ENCODE measurements at regions not wholly inside any gene's neighbourhood (a gene's known extent, or its start where the extent isn't known, plus 50 kb on each side); places are given as distances from the start of the nearest gene placed in this dataset.

DNA sequence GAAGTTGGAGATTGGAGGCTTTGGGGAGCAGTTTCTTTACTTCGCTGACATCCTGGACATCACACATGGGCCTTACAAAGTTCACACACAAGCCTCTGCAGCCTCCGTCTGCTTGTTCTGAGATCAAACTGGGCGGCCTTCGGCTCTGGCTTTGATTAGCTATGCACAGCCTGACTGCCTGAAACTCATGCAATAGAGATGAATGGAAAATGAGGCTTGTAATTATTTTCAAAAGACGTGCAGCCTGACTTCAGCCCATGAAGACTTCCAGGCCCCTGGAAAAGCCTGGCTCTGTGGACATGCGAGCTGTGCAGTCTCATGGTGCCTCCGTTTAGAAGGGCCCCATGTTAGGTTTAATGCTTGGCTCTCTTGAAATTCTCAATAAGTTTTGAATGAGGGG is 480.5 kb upstream of the SULF2 start:
- Histone ChIP-seq H3K9me3 (no peaks in the 10 kb centered on the region), H3K4me3 (no peak overlapping the region), H3K4me1 (ENCODE audit: low read depth) (no peaks in the 10 kb centered on the region), H3K36me3 (ENCODE audit: low read depth) (no peaks in the 10 kb centered on the region)
- intact Hi-C loops (cut with DNase I, micrococcal nuclease): no loop called here
- TF ChIP-seq, protein P1, sequence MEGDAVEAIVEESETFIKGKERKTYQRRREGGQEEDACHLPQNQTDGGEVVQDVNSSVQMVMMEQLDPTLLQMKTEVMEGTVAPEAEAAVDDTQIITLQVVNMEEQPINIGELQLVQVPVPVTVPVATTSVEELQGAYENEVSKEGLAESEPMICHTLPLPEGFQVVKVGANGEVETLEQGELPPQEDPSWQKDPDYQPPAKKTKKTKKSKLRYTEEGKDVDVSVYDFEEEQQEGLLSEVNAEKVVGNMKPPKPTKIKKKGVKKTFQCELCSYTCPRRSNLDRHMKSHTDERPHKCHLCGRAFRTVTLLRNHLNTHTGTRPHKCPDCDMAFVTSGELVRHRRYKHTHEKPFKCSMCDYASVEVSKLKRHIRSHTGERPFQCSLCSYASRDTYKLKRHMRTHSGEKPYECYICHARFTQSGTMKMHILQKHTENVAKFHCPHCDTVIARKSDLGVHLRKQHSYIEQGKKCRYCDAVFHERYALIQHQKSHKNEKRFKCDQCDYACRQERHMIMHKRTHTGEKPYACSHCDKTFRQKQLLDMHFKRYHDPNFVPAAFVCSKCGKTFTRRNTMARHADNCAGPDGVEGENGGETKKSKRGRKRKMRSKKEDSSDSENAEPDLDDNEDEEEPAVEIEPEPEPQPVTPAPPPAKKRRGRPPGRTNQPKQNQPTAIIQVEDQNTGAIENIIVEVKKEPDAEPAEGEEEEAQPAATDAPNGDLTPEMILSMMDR (IDR thresholded peaks at IDR 0.05): no peak
- ATAC-seq (no peak), DNase-seq (no peak)

DNA sequence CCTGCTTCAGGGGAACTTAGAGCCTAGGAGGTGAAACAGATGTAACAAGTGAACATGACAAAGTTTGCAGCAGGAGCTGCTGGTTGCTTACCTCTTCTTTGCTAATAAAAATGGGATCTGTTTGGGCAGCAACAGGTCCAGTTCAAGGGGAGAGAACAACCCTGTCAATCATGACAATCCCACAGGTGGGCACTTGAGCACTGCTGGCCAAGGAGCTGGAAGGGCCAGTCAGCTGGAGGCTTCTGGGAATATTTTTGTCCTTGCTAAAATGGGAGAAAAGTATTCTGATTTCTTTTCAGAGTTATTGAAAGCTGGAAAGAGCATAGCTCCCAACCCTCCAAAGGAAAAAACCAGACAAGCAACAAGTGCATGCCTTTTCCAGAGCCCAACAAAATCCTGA is 477.7 kb upstream of the SULF2 start:
- intact Hi-C loops (cut with DNase I, micrococcal nuclease): no loop called here
- DNase-seq (no peak), ATAC-seq (no peak)
- H3K36me3 ChIP-seq (ENCODE audit: low read depth): no peaks in the 10 kb centered on the region
- no peaks in the 10 kb centered on the region for H3K4me1 ChIP-seq (ENCODE audit: low read depth)
- TF ChIP-seq, protein P1 (IDR thresholded peaks at IDR 0.05): no peak
- H3K9me3 ChIP-seq: no peaks in the 10 kb centered on the region
- H3K4me3 ChIP-seq: no peak overlapping the region

DNA sequence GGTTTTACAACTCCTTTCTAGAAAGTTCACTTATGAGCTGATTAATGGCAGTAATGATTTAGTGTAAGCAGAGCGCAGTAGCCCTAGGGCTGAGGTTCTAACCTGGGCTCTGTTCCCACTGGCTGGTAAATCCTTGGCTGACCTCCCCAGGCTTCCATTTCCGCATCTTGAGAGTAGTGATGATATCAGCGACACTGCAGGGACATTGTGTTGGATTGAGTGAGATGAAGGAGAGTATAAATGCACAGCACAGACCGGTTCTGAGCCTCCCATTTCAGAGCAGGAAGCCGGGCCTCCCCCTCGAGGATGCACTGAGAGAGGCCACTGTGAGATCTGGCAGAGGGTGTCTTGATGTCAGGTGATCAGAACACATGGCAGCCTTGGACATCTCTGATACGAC is 477.2 kb upstream of the SULF2 start:
- ATAC-seq (no peak), DNase-seq (no peak)
- H3K4me3 ChIP-seq: no peak overlapping the region
- H3K4me1 ChIP-seq (ENCODE audit: low read depth): no peaks in the 10 kb centered on the region
- H3K36me3 ChIP-seq (ENCODE audit: low read depth): no peaks in the 10 kb centered on the region
- no peaks in the 10 kb centered on the region for H3K9me3 ChIP-seq
- TF ChIP-seq, protein P1 (IDR thresholded peaks at IDR 0.05): no peak
- intact Hi-C loops (cut with DNase I, micrococcal nuclease): no loop called here

DNA sequence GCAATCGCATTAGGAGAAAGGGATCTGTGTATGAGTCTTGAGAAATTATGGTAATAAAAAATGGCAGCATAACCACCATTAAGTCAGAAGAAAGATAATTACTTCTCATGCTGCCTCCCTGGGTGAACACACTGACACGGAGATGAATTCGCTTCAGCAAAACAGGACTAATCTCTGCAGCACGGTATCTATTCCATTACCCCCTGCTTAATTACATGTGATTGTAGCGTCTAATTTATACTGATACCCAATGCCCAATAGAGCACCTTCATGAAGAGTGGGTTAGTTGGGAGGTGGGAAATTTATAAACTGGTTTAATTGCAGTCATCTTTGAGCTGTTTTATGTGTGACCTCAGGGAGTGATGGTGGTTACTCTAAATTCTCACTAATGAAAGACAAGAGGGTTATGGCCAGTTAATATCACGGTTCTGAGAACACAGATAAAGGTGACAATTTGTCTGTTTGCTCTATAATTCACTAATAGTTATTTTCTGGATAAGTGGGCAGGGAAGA is 476.2 kb upstream of the SULF2 start:
- TF ChIP-seq, protein P1 (IDR thresholded peaks at IDR 0.05): no peak
- Histone ChIP-seq H3K36me3 (ENCODE audit: low read depth) (no peaks in the 10 kb centered on the region), H3K4me3 (no peak overlapping the region), H3K9me3 (no peaks in the 10 kb centered on the region), H3K4me1 (ENCODE audit: low read depth) (no peaks in the 10 kb centered on the region)
- no peak for DNase-seq
- intact Hi-C loops (cut with DNase I, micrococcal nuclease): no loop called here
- ATAC-seq: no peak

DNA sequence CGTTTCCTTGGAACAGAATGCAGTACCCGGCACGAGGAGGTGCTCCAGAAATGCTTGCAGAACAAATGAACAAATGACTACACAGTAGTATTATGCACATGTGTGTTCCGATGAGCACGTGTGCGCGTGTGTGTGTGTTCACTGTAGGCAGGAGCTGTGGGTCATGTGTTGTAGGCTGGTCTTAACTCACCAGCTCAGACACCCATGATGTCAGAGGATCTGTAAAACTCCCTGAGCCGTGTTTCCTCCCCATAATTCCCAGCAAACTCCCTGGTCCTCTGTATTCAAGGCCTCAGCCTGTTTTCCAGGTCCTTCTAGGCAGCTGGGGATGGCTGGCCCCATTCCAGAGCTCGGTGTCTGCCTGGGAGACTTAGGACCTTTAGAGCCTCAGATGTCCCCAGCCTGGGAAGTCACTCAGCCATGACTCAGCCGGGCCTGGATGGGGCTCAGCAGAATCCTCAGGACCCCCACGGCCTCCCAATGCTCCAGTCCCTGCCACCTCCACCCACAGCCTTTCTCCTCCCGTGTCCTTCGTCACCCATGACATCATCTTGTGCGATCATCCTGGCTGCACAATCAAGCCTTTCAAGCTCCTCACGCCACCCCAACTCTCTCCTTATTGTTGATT is 475.0 kb upstream of the SULF2 start:
- DNase-seq (no peak), ATAC-seq (no peak)
- intact Hi-C loops (cut with DNase I, micrococcal nuclease): no loop called here
- no peaks in the 10 kb centered on the region for H3K9me3 ChIP-seq
- H3K4me1 ChIP-seq (ENCODE audit: low read depth): no peaks in the 10 kb centered on the region
- H3K36me3 ChIP-seq (ENCODE audit: low read depth): no peaks in the 10 kb centered on the region
- TF ChIP-seq, protein P1 (IDR thresholded peaks at IDR 0.05): no peak
- no peak overlapping the region for H3K4me3 ChIP-seq

DNA sequence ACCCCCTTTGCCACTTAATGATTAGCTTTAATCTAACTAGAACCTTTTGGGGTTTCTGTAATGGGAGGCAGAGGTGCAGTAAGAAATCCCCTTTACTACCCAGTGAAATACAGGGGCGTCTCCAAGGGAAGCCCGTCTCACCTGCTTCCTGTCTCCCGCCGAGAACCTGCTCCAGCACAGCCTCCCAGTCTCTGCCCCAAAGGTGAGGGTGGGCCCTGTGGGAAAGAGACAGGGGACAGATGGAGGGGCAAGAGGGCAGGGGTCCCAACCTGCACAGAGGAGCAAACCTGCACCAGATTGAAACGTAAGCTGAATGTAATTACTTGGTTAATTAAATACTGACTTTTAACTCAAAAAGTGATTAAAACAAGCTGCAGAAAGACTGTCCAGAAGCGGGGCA is 474.2 kb upstream of the SULF2 start:
- Histone ChIP-seq H3K9me3 (no peaks in the 10 kb centered on the region), H3K4me3 (no peak overlapping the region), H3K36me3 (ENCODE audit: low read depth) (no peaks in the 10 kb centered on the region), H3K4me1 (ENCODE audit: low read depth) (no peaks in the 10 kb centered on the region)
- intact Hi-C loops (cut with DNase I, micrococcal nuclease): no loop called here
- ATAC-seq (no peak), DNase-seq (no peak)
- TF ChIP-seq, protein P1 (IDR thresholded peaks at IDR 0.05): no peak
